Hippocampal formation (tissue), 2 donors: ENCODE measurements at regions not wholly inside any gene's neighbourhood (a gene's known extent, or its start where the extent isn't known, plus 50 kb on each side); places are given as distances from the start of the nearest gene placed in this dataset.

ENCODE experiments used
- DNase-seq, 2 donors: peaks; one replicate each; lab custom pipeline; 2025; lab: John Stamatoyannopoulos, UW

DNA sequence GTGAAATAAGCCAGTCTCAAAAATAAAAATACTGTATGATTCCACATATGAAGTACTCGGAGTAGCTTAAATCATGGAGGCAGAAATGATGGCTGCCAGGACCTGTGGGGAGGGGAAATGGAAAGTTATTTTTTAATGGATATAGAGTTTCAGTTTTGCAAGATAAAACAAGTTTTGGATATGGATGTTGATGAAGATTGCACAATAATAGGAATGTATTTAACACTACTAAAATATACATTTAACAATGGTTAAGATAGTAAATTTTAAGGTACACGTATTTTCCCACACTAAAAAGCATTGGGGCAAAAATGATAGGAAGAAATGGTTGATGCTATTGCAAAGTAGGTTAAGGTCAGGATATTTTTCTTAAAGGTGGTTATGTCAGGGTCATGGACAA lies 1058.9 kb upstream of the MAP3K7 start:
- DNase-seq = no peak

- DNase-seq = no peak
Measured at GRCh38 chr6:91637217-91637616, 1050.3 kb upstream of the MAP3K7 start.

DNA sequence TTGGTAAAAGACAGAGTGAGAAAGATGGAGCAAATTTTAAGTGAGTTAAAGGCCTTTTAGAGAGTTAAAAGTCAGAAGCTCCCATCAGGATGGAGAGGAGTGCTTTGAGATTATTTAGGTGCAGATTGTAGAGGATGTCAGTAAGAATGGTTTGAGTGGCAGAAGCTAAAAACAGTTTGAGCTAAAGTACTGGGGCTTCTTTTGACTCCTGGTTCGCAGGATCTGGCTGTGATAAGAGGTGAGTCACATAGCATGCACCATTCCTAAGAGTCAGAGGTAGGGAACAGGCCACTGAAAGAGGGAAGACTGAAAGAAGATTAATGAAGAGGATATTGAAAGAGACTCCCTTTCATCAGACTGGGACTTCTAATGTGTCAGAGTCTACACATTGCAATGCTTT lies 1047.9 kb upstream of the MAP3K7 start:
- DNase-seq = no peak

GRCh38 chr6:91633374-91634111 lies 1046.7 kb upstream of the MAP3K7 start:
- DNase-seq = no peak

- no peak for DNase-seq
Measured at GRCh38 chr6:91632308-91632707, 1045.4 kb upstream of the MAP3K7 start.

DNA sequence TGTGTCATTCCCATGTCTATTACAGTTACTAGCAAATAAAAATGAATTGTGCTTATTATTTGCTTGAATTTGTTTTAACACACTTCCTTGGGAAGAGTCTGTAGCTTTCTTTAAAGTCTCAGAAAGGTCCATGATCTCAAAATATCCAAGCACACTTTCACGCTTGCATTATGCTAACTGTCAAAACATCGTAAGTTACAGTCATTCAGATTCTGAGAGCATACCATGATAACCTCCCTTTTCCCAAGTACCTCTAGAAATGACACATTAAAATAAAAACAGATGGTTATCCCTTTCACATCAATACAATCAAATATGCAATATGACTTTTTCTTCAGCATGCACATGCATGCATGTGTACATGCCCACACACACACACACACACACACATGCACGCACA lies 1044.4 kb upstream of the MAP3K7 start:
- DNase-seq = no peak

- no peak for DNase-seq
Measured at GRCh38 chr6:91626911-91627310, 1040.0 kb upstream of the MAP3K7 start.

DNA sequence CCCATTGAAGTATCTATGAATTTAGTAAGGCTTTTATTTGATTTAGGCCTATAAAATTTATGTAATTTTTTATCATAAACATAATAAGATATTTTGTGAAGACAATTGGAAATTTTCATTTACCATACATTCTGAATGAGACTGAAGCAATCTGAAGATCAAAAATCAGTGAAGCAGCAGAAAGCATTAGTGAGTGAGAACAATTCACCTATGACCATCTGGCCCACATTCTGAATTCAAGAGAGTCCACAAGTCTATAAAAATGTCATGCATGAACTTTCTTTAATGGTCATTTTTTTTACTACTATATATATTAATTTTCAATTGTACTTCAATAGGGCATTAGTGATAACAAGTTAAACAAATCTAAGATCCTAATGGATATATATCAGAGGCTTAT lies 1026.6 kb upstream of the MAP3K7 start:
- no peak for DNase-seq

- DNase-seq = no peak
Measured at GRCh38 chr6:91611190-91611589, 1024.3 kb upstream of the MAP3K7 start.

DNA sequence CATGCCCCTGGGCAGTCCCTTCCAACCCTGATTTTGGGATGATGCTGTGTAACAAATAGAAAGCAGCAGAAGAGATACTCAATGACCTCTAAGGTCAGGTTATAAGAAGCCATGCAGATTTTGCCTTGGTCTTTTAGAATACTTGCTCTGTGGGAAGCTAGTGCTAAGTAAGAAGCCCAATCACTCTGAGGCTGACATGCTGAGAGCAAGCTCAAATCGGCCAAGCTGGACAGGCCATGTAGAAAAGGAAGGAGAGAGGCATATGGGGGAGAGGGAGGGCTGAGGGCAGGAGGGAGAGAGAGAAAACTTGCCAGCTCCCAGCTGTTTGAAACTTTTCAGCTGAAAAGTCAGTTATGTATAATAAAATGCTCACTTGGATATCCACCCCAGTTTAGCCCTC lies 1021.6 kb upstream of the MAP3K7 start:
- DNase-seq = no peak

- no peak for DNase-seq
Measured at GRCh38 chr6:91606148-91606901, 1019.5 kb upstream of the MAP3K7 start.

- no peak for DNase-seq
Measured at GRCh38 chr6:91600561-91600960, 1013.7 kb upstream of the MAP3K7 start.

DNA sequence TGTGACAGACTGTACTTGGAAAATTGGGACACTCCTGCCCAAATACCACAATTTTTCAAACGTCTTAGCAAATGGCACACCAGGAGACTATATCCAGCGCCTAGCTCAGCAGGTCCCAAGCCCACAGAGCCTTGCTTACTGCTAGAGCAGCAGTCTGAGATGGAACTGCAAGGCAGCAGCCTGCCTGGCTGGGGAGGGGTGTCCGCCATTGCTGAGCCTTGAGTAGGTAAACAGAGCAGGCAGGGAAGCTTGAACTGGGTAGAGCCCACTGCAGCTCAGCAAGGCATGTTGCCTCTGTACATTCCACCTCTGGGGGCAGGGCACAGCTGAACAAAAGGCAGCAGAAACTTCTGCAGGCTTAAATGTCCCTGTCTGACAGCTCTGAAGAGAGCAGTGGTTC lies 1003.3 kb upstream of the MAP3K7 start:
- no peak for DNase-seq

DNA sequence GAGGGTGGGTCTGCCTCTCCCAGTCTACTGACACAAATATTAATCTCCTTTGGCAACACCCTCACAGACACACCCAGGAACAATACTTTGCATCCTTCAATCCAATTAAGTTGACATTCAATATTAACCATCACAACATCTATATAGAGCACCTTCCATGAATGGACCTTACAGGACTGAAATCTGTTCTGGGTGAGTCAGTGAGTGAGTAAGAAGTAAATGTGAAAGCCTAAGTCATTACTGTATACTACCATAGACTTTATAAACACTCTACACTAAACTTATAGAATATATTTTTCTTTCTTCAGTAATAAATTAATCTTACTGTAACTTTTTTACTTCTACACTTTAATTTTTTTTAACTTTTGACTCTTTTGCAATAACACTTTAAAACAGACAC lies 993.8 kb upstream of the MAP3K7 start:
- DNase-seq = no peak

- DNase-seq = no peak
Measured at GRCh38 chr6:91575032-91575431, 988.2 kb upstream of the MAP3K7 start.

GRCh38 chr6:91573826-91574416 lies 987.0 kb upstream of the MAP3K7 start:
- no peak for DNase-seq

DNA sequence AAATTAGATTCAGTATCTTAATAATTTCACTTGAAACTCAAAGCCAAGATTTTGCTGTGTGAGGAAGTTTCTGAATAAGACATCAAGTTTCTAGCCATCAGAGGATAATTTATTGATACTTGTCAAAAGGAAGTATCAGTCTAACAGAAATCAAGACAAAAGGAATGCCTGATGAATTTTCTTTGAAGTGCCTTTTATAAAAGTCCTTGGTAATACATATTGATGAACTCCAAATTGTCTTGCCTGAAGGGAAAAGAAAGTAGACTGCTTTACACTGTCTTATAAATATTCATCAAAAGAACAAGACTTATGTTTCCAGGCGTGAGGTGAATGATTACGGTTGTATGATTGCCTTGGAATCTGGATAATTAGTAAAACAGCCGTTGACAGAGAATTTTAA lies 986.0 kb upstream of the MAP3K7 start:
- no peak for DNase-seq

- DNase-seq = no peak
Measured at GRCh38 chr6:91569071-91569470, 982.2 kb upstream of the MAP3K7 start.

DNA sequence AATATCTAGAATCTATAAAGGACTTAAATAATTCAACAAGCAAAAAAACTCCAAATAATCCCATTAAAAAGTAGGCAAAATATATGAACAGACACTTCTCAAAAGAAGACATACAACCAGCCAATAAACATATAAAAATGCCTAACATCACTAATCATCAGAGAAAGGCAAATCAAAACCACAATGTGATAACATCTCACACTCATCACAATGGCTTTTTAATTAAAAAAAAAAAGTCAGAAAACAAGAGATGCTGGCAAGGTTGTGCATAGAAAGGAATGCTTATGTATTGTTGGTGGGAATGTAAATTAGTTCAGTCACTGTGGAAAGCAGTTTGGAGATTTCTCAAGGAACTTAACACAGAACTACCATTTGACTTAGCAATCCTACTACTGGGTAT lies 979.6 kb upstream of the MAP3K7 start:
- no peak for DNase-seq

DNA sequence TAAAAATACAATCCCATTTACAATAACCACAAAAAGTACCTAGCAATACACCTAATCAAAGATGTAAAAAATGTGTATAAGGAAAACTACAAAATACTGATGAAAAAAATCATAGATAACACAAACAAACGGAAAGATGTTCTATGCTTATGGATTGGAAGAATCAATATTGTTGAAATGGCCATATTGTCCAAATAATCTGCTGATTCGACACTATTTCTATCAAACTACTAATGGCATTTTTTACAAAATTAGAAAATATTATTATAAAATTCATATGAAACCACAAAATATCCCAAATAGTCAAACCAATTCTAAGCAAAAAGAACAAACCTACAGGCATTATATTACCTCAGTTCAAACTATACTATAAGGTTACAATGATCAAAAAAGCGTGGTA lies 978.3 kb upstream of the MAP3K7 start:
- no peak for DNase-seq

DNA sequence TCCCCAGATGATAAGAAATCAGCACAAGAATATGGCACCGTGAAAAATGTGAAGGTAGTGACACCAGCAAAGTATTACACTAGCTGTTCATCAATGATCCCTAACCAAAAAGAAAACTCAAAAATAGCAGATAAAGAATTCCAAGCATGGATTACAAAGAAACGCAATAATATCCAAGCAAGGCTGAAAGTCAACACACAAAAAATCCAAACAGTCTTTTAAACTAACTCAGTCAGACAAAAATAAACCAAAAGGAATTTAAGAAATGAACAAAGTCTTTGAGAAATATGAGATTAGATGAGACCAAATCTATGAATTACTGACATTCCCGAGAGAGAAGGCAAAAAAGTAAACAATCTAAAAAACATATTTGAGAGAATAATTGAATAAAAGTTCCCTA lies 976.1 kb upstream of the MAP3K7 start:
- DNase-seq = no peak

DNA sequence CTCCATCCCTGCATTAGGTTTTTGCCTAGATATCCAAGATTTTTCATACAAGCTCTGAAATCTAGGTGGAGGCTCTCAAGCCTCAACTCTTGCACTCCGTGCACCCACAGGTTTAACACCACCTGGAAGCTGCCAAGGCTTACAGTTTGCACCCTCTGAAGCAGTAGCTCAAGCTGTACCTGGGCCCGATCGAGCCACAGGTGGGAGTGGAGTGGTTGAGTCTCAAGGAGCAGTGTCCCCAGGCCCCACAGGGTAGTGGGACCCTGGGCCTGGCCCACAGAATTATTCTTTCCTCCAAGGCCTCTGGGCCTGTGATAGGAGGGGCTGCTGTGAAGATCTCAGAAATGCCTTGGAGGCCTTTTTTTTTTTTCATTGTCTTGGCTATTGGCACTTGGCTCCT lies 973.5 kb upstream of the MAP3K7 start:
- DNase-seq = no peak

DNA sequence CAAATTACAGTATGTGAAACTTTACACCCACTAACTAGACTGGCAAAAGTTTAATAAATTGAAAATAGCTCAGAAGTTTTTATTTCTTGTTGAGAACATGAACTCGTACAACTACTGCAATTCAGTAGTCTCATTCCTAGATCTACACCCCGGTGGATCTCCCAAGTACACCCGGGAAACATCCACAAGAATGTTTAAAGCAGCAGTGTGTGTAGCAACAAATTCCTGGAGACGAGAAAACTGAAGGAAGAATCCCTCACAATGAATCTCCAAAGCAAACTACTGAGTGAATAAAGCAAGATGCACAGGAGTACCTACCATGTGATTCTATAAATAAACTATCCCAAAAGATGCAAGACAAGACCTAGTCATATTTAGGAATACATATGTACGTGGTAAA lies 954.0 kb upstream of the MAP3K7 start:
- no peak for DNase-seq
